HL-60/S4 treated with phorbol 12-myristate 13-acetate at 8.2 ng/mL for 4 days and 3 days (cell line): ENCODE measurements at regions not wholly inside any gene's neighbourhood (a gene's known extent, or its start where the extent isn't known, plus 50 kb on each side); places are given as distances from the start of the nearest gene placed in this dataset.
"Not testable (repeated sequence)": the region's sequence is repeated elsewhere in the genome, so short reads cannot be mapped to it uniquely, and the experiment has no call there.

ENCODE experiments used
- in situ Hi-C: fragments of 300-500 bp; cut with MboI; formaldehyde crosslinking; loops from 2 replicates; pipeline ENCODE4 v1.15.0; 2022; ENCODE audit warnings: low sequenced_read_pairs

DNA sequence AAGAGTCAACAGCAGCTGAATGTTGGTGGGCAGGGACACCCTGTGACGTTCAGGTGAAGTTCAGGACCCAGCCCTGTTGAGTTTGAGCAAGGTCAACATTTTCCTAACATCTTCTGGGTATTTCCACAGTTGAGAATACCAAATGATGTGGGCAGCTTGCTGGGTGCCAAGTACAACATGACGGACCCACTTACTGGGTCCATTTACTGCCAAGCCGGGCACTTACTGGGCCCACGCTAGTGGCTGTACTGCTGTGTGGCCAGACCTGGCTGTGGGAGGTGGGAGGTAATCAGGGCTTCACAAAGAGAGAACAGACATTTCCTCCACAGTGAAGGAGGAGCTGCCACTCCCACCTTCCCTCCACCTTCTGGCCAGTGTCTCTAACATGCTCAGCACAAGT lies 99.2 kb downstream of the PSMG1 start:
- in situ Hi-C loops, result no loop called here

DNA sequence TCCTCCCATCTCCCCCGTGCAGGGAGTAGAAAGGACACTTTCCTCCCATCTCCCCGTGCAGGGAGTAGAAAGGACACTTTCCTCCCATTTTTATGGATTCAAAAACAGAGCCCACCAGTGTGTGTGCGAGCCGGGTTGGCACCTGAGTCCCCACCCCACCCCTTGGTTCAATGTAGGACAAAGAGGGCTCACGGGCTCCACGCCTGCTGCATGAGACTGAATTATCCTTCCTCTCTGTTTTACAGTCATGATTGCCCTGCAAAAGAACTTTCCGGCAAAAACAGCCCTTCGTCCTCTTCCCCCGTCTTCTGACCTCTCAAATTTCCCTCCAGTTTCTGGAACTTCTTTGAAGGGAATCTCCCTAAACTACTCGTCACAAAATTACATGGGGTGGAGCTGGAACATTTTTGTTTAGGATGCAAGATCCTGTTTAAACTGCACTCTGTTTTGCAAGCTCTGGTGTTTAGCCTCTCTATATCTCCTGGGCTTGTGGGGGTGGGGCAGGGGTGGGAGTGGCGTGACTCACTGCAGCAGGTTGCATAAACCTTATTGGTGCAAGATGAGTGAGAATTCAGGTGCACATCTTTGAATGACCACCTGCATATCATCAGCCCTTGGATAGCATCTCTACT lies 99.8 kb downstream of the PSMG1 start:
- in situ Hi-C loops, result no loop called here

DNA sequence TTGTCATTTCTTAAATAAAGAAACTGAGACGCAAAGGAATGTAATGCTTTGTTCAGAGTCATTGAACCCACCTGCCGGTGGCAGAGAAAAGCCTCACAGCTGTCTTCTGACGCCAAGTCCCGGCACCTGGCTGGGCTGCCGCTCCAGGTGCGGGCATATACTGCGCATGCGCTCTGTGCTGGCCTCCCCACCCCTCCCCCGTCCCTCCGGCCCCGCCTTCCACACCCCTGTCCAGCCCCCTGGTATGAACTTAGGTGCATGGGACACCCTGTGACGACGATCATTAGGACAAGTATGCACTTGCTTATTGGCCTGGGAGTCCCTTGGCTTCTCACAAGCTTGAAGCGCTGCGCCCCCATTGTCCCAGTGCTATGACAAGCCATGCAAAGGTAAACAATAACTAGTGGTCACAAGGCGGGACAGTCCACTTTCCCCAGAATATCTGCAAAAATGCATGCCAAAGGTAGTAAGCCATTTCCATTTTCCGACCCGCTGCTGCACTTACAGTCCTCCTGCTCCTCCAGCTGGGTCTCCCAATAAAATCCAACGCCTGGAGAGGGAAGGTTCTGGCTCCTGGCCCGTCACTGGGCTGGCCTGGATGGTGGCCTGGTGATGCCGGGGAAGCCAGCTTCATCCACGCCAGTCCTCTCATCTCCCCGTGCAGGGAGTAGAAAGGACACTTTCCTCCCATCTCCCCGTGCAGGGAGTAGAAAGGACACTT lies 100.4 kb downstream of the PSMG1 start:
- in situ Hi-C loops, result no loop called here

DNA sequence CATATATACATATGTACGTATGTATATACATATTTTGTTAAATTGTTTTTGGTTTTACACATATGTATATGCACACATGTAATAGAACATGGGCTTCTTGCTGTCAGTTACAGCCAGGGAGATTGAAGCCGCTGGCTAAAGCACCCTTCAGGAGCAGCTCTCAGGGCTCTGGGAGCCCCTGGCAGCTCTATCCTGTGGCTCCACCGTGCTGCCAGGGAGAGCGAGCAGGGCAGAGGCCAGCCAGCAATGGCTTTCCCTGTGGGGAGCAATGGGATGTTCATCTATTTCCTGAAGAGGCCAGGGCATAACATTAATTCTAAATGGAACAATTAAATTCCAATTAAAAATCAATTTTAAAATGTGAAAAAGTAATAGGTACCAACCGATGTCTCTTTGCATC lies 102.9 kb downstream of the PSMG1 start:
- in situ Hi-C loops, result no loop called here

DNA sequence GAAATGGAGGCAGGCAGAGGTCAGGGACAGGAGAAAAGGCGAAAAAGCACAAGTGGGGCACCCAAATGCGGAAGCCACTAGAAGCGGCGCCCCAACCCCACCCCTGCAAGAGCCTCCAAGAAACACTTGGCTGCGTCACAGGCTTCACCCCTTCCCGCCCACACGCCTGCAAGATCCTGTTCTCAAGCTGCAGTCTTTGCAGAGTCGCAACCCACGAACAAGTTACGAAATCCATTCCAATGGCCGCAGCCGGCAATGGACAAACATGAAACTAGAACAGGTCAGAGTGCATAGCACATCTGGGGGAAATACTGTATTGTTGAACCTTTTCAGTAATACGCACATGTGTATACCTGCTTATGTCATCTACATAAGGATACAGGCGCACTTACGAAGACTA lies 103.6 kb downstream of the PSMG1 start:
- in situ Hi-C loops, result no loop called here

DNA sequence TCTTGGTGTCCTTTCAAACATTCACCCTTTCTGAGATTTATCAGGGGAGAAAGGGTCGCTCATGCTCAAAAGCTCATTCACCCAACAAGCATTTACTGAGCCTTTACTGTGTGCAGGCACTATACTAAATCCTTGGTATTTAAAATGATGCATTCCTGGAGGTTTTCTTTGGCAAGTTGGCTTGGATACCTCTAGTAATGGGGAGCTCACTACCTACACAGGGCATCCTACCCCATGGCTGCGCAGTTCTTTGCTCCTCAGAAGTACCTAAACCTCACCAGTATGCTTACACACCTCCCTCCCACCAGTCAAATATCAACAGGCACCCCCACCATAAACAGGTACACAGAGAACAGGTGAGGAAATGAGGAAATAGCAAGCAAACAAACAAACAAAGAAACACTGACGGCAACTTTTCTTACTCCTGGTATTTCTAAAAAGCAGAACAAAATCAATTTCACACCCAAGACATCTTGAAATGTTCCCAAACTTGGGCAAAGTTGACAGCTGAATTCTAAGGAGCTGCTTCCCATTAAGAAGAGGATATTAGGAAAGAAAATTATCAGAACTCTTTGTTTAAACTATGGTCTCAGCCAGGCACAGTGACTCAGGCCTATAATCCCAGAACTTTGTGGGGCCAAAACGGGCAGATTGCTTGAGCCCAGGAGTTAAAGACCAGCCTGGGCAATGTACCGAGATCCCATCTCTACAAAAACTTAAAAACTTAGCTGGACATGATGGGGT lies 104.8 kb downstream of the PSMG1 start:
- in situ Hi-C loops, result no loop called here

DNA sequence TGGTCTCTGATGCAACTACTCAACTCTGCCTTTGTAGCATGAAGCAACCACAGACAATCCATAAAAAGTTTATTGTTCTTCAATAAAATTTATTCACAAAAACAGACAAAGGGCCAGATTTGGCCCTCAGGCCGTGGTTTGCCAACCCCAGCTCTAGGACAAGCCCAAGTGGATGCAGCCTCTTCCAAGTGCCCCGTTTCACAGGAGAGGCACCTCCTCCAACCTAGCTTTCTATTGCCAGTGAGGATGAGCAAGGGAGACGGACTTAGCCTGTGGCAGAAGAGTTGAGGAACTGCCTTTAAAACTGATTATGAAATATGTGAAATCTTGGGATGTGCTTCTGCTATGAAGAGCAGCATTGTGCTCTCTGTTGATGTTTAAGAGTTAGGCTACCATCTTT lies 105.4 kb downstream of the PSMG1 start:
- in situ Hi-C loops, result no loop called here

DNA sequence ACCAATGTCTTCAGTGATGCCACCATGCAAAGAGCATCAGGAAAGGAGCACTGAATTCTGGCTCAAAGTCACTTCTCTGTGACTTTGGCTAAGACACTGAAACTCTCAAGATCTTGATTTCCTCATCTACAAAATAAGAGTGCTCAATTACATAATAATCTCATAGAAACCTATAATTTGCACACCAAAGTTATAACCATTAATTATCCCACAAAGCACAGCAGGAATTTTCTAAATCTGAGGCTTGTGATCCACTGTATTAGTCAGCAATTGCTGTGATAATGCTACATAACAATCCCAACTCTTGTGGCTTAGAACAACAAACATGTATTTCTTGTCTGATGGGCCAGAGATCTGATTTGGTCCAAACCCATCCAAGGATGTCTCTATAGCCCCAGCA lies 108.7 kb downstream of the PSMG1 start:
- in situ Hi-C loops, result no loop called here

DNA sequence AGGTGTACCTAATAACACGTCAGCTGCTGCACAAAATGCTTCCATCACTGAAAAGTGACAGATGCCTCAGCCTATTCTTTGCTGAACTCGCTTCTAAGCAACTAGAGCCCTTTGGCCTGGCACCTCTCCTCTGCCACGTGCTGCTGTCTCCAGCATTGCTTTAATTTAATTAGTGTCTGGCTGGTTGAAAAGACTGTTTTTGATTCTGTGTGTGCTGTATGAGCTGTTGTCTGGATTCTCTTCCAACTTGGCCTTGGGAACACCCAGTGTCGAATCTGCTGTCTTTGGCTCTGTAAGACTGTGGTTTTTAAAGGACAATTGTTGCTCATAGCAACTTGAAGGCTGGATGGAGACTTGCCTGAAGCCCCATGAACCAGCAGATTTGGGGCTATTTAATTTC lies 109.5 kb downstream of the PSMG1 start:
- in situ Hi-C loops, result no loop called here

DNA sequence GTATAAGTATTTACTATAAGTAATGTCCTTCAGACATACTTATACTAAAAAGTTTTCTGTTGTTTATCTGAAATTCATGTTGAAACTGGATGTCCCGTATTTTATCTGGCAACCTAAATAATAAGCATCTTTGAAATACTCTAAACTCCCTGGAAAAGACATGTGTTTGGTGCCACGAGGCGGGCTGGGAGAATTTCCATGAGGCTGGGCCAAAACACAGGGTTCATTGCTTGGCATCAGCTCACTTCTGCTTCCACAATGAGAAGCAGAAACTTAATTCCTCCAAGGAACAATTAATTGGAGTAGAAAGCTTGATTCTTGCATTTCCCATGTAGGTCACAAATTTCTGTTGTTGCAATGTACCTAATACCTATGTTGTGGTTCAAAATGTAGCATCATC lies 110.2 kb downstream of the PSMG1 start:
- in situ Hi-C loops, result no loop called here

DNA sequence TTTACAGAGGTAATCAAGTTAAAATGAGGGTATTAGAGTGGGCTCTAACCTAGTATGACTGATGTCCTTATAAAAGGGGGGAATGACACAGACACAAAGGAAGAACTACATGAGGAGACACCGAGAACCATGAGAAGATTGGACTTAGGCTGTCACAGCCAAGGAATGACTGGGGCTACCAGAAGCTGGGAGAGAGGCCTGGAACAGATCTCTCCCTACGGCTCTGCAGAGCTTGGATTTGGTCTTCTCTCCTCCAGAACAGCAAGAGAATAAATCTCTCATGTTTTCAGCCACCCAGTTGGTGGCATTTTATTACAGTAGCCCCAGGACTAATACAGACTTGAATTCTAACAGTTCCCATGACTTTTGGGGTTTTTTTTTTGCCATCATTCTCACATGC lies 110.8 kb downstream of the PSMG1 start:
- in situ Hi-C loops, result no loop called here

DNA sequence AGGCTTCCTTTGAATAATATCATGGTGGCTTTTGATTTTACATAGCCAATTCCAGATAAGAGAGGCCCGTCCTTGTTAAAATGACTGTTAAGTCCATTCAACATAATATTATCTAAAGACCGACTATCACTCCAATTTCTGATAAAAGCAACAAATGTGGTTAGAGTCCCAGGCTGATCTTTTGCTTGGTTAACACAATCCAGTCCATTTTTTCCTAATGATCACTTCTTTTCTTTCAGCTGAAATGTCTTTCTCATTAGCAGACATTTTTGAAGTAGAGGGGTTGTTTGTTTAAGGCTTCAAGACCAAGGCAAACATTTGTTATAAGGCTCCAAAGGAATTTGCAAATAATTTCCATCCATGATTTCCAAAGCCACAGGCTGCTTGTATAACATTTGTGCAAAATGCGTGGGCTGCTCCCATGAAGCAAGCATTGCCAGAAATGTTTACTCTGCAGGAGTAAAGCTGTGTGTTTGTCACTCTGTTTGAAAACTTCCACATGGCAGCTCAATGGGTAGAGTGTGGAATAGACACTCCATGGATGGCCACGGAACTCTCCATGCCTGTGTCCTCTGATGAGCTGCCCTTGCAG lies 111.5 kb downstream of the PSMG1 start:
- in situ Hi-C loops, result no loop called here

DNA sequence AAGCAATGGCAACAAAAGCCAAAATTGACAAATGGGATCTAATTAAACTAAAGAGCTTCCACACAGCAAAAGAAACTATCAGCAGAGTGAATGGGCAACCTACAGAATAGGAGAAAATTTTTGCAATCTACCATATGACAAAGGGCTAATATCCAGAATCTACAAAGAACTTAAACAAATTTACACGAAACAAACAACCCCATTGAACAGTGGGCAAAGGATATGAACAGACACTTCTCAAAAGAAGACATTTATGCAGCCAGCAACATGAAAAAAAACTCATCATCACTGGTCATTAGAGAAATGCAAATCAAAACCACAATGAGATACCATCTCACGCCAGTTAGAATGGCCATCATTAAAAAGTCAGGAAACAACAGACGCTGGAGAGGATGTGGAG lies 113.4 kb downstream of the PSMG1 start:
- in situ Hi-C loops, result not testable (repeated sequence)

DNA sequence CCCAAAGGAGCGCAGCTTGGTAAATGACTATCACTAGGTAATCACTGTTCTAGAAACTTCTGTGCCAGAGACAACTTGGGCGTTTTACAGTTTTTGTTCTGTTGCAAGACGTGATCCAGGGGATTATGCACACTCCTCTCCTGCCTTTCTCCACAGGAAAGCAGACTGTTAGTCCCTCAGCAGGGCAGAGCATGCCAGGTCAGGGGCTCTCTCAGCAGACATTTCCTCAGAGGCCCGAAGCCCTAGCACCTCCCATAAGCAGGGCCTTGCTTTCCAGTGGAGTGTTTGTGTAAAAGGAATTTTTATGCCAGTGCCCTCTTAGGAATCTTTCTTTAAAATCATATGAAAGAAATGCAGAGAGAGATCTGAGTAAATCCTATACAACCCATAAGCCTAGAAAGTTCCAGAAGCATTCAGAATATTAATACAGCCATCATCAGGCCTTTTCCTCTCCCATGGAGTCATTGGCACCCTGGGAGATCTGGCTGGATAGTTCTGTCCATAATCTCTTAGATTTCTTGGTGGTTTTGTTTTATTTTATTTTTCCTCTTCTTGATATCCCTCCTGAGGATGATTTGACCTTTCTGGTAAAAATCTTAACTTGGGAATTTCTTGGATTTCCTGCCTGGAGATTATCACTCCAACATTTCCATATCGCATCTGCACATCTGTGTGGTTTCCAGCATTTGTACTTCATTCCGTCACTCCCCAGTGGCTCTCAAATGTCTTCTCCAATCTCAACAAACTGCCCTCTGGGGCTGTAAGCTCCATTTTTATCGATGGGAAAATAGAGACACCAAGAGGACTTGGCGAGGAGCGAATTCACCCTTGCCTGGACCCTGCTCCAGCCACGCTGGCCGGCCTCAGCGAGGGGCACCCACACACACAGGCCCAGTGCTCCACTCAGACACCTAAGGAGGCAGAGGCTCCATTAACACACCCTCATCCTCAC lies 116.1 kb downstream of the PSMG1 start:
- in situ Hi-C loops, result no loop called here

DNA sequence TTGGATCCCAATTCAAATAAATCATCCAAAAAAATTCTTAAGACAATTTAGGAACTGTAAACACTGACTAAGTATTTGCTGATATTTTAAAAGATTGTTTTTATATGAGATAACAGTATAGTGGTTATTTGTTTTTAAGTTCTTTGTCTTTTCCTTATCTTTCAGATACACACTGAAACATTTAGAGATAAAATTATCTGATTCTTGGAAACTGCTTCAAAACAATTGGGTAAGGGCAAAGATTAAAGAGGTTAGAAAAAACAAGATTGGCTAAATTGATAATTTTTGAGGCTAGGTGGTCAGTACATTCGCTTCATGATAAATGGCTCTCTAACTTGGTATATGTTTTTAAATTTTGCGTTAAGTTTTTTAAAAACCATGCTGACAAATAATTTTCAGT lies 117.3 kb downstream of the PSMG1 start:
- in situ Hi-C loops, result no loop called here

DNA sequence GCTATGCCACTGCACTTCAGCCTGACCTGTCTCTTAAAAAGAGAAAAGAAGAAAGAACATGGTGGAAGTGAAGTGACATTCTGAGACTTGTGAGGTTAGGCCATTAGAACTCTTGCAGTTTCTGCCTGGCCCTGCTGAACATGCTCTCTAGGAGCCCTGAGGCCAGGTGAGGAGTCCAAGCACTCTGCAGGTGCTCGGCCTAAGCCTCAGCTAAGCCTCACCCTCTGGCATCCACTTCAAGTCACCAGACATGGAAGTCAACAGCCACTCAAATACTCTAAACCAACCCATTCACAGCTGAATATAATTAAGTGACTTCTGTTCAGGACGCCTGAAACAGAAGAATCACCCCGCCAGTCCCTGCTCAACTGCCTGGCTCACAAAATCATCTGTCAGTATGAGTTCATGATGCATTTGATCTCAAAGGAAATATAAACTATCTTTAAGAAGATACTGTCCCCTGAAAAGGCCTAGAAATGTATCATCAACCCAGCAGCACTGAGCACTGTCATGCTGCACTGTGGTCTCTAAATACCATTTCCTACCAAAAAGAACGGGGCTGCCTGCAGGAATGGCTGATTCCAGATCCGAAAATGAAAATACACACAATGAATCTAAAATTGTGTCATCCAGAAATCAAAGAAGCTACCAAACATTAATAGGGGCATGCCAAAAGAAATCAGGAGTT lies 118.8 kb downstream of the PSMG1 start:
- in situ Hi-C loops, result no loop called here

DNA sequence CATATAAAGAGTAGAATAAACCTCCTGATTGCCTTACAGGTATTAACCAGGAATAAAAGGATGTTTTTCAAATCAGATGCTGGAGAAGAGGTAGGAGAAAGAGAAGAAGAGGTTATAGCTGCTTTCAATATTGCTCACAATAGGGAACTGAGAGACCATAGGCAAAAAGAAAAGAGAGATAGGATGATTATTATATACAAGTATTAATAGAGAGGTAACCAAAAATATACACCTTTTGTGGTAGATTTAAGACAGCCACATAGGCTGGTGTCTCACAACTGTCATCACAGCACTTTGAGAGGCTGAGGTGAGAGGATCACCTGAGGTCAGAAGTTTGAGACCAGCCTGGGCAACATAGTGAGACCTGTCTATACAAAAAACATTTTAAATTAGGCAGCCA lies 119.7 kb downstream of the PSMG1 start:
- in situ Hi-C loops, result no loop called here

DNA sequence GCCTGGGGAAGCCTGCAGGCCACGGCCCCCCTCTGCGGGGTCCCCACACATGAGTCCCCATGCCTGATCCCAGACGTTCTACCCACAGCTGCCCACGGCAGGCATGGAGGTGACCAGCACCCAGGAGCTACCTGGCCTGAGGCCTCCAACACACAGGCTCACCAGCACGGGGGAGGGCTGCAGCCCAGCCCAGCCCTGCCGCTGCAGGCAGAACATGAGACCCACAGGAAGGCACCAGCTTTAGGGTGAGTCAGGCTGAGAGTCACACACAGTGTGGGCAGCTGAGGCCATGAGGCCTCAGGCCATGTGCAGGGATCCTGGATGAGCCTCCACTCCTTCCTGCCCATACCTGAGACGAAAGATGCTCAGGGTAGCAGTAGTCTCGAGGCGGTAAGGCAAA lies 121.1 kb downstream of the PSMG1 start:
- in situ Hi-C loops, result no loop called here

DNA sequence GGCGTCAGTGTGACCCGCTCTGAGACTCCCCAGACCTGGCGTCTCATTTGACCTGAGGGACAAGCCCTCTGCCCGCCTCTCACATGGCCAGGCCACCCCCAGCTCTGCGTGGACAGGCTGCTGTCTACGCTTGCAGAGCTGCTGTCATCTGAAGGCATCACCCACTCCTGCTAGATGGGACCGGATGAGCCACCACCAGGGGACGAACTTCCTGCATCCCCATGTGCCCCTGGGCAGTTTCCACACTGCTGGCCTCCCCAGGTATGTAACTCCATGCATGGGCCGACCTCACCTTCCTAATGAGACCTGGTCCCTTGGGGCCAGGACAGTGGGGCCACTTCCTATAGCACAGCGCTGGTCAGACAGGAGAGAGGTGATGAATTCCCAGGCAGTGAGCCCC lies 121.5 kb downstream of the PSMG1 start:
- in situ Hi-C loops, result no loop called here

DNA sequence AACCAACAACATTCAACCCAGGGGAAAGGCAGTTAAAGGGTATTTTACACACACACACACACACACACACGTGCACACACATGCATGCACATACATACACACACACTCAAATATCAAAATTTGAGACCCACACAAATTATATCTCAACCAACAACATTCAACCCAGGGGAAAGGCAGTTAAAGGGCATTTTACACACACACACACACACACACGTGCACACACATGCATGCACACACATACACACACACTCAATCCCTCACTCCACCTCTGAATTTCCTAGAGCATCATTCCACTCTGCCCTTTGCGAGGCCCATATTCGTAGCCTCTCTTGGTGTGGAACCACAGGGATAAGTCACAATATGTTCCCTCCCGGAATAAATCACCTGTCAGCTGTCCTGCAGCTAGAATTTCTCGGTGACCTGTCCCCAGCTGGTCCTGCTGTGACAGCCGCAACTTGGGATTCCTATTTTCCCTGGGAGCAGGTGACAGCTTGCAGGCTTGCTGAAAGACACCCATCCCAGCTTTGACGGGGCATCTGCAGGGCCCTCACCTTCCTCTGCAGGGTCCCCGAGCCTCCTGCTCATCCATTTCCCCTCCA lies 122.7 kb downstream of the PSMG1 start:
- in situ Hi-C loops, result no loop called here
